ENCODE measurements at regions not wholly inside any gene's neighbourhood (a gene's known extent, or its start where the extent isn't known, plus 50 kb on each side); places are given as distances from the start of the nearest gene placed in this dataset.

DNA sequence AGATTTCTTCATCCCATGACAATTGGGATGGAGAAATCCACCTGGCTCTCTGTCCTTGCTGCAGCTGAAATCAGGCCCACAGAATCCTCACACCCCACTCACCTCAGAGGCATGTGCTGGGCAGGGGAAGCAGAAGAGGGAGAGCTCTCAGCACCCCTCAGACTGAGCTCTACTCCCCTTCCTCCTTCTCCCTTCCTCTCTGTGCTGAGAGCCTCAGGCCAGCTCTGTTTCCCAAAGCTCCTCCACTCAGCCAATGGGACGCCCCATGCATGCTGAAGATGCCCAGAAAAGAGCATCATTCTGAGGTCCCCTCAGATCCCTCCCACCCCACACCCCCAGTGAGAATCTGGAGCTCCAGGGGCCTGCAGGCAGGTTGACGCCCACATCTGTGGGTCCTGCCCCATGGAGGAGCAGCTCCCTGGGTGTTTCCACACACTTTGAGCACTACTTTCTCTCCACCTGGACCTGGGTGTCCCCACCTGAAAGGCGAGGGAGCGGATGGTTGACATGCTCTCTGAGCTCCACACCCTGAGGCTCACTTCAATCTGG lies 637.7 kb upstream of the ID2 start:
- Histone ChIP-seq H3K27me3 (no peaks in the 10 kb centered on the region), H3K27ac (no peak overlapping the region), H3K79me2 (ENCODE audit: low read depth) (no peaks in the 10 kb centered on the region), H3K36me3 (no peaks in the 10 kb centered on the region), H3K9ac (no peak overlapping the region), H3K4me3 (no peak overlapping the region), H3F3A (ENCODE audit: low read depth) (no peaks in the 10 kb centered on the region), H3K4me1 (no peaks in the 10 kb centered on the region), H3K4me2 (no peak overlapping the region), H2AFZ (replicated peaks) (no peak overlapping the region), H3K9me3 (ENCODE audit: low read depth) (no peaks in the 10 kb centered on the region), H4K20me1 (ENCODE audit: low read depth) (no peaks in the 10 kb centered on the region)
- no peak for DNase-seq (ENCODE audit: low spot score)
- no peaks in the 10 kb centered on the region for H3K9me3 Mint-ChIP-seq
- TF ChIP-seq, protein P1, sequence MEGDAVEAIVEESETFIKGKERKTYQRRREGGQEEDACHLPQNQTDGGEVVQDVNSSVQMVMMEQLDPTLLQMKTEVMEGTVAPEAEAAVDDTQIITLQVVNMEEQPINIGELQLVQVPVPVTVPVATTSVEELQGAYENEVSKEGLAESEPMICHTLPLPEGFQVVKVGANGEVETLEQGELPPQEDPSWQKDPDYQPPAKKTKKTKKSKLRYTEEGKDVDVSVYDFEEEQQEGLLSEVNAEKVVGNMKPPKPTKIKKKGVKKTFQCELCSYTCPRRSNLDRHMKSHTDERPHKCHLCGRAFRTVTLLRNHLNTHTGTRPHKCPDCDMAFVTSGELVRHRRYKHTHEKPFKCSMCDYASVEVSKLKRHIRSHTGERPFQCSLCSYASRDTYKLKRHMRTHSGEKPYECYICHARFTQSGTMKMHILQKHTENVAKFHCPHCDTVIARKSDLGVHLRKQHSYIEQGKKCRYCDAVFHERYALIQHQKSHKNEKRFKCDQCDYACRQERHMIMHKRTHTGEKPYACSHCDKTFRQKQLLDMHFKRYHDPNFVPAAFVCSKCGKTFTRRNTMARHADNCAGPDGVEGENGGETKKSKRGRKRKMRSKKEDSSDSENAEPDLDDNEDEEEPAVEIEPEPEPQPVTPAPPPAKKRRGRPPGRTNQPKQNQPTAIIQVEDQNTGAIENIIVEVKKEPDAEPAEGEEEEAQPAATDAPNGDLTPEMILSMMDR (IDR thresholded peaks at IDR 0.05), result no peak
- TF ChIP-seq EZH2phosphoT487 (IDR thresholded peaks at IDR 0.05) (no peak), EZH2 (IDR thresholded peaks at IDR 0.05) (no peak)
- no peak overlapping the region for H3K27ac Mint-ChIP-seq
- no peak overlapping the region for H3K4me3 Mint-ChIP-seq
- no peaks in the 10 kb centered on the region for H3K4me1 Mint-ChIP-seq
- H3K36me3 Mint-ChIP-seq, result no peaks in the 10 kb centered on the region
- H3K27me3 Mint-ChIP-seq (ENCODE audit: insufficient read depth, low read depth), result peaks cover 7% of the 10 kb centered on the region

DNA sequence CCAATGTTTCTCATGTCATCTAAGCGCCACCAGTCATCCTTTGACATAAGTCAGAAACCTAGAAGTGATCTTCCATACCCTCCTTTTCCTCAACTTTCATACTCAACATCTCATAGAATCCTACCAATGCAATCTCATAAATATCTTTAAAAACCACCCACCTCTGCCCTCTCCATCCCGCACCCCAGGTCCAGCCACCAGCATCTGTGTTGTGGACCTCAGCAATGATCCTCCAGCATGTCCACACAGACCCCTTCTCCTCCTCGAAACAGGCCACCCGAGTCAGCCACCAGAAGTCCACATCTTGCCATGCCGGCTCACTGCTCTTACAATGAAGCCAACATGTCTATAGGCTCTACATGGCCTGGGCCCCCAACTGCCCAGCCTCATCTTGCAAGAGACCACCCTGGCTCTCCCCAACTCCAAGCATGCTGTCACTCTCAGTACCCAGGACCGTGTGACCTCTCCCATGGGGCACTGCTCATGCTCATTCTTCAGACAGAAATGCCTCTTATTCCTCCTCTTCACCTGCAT lies 636.7 kb upstream of the ID2 start:
- no peaks in the 10 kb centered on the region for H3K36me3 Mint-ChIP-seq
- H3K4me3 Mint-ChIP-seq, result no peak overlapping the region
- Histone ChIP-seq H3K9ac (no peak overlapping the region), H2AFZ (replicated peaks) (no peak overlapping the region), H3K36me3 (no peaks in the 10 kb centered on the region), H3K9me3 (ENCODE audit: low read depth) (no peaks in the 10 kb centered on the region), H3K4me3 (no peak overlapping the region), H3K27ac (no peak overlapping the region), H3K4me2 (no peak overlapping the region), H3K4me1 (no peaks in the 10 kb centered on the region), H4K20me1 (ENCODE audit: low read depth) (no peaks in the 10 kb centered on the region), H3K79me2 (ENCODE audit: low read depth) (no peaks in the 10 kb centered on the region), H3K27me3 (no peaks in the 10 kb centered on the region), H3F3A (ENCODE audit: low read depth) (no peaks in the 10 kb centered on the region)
- no peaks in the 10 kb centered on the region for H3K4me1 Mint-ChIP-seq
- TF ChIP-seq EZH2phosphoT487 (IDR thresholded peaks at IDR 0.05) (no peak), EZH2 (IDR thresholded peaks at IDR 0.05) (no peak)
- TF ChIP-seq, protein P1 (IDR thresholded peaks at IDR 0.05), result no peak
- peak overlapping the region; percentile 2 for H3K27ac Mint-ChIP-seq
- DNase-seq (ENCODE audit: low spot score), result no peak
- H3K9me3 Mint-ChIP-seq, result no peaks in the 10 kb centered on the region
- H3K27me3 Mint-ChIP-seq (ENCODE audit: insufficient read depth, low read depth), result peaks cover 7% of the 10 kb centered on the region

DNA sequence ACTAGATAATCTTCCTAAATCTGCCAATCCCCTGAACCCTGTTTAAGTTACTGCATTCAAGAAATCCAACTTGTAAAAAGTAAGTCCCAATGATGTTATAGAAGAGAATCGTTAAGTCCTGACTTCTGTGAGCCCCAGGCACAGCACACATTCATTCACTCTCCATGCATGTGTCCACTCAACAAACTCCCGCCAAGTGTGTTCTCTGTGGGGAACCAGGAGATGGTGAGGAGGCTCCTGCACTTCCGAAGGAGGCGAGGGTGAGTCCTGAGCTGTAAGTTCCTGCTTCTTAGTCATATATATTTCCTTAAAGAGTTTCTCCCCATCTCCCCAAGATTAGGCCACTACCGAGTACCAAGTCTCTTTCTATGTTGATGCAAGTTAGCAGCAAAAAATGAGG lies 635.0 kb upstream of the ID2 start:
- Mint-ChIP-seq H3K4me3 (no peak overlapping the region), H3K27me3 (ENCODE audit: insufficient read depth, low read depth) (peaks cover 11% of the 10 kb centered on the region), H3K27ac (no peak overlapping the region), H3K36me3 (no peaks in the 10 kb centered on the region), H3K4me1 (no peaks in the 10 kb centered on the region), H3K9me3 (peaks cover 4% of the 10 kb centered on the region)
- Histone ChIP-seq H3F3A (ENCODE audit: low read depth) (no peaks in the 10 kb centered on the region), H3K27ac (no peak overlapping the region), H3K9ac (no peak overlapping the region), H2AFZ (replicated peaks) (no peak overlapping the region), H3K9me3 (ENCODE audit: low read depth) (no peaks in the 10 kb centered on the region), H3K79me2 (ENCODE audit: low read depth) (no peaks in the 10 kb centered on the region), H3K27me3 (no peaks in the 10 kb centered on the region), H3K36me3 (no peaks in the 10 kb centered on the region), H3K4me1 (no peaks in the 10 kb centered on the region), H4K20me1 (ENCODE audit: low read depth) (no peaks in the 10 kb centered on the region), H3K4me2 (no peak overlapping the region), H3K4me3 (no peak overlapping the region)
- DNase-seq (ENCODE audit: low spot score), result no peak
- TF ChIP-seq, protein P1 (IDR thresholded peaks at IDR 0.05), result no peak
- no peak for TF ChIP-seq EZH2 (IDR thresholded peaks at IDR 0.05)
- no peak for TF ChIP-seq EZH2phosphoT487 (IDR thresholded peaks at IDR 0.05)
